ENCODE measurements at regions not wholly inside any gene's neighbourhood (a gene's known extent, or its start where the extent isn't known, plus 50 kb on each side); places are given as distances from the start of the nearest gene placed in this dataset.

DNA sequence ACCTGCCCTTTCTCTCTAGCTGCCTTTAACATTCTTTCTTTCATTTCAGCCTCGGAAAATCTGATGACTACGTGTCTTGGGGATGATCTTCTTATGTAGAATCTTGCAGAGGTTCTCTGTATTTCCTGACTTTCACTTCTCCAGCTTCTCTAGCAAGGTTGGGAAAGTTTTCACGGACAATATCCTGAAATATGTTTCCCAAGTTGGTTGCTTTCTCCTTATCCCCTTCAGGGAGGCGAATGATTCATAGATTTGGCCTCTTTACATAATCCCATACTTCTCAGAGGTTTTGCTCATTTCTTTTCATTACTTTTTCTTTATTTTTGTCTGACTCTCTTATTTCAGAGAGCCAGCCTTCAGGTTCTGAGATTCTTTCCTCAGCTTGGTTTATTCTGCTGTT, 62.1 kb upstream of the CCDC54 start:
- no peak for DNase-seq

- DNase-seq, result no peak
Observed at GRCh38 chr3:107323723-107324122, 53.5 kb upstream of the CCDC54 start.

DNA sequence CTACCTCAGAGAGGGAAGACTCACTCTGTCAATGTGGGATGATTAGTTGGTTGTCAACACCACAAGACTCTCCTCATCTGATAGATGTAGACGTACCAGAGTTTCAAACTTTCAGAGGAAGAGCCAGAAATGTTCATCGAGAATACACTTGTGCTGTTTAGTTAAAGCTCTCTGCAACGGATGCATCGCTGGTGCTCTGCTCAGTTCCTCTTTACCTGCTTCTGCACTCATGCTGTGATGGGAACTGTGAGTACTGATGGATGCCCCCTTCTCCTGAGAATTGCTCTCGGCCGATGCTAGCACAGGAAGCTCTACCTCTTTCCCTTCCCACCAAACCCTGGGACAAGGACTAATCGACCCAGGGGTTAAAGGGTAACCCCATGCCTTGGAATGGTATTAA, 51.8 kb upstream of the CCDC54 start:
- no peak for DNase-seq
